MCF 10A (cell line): ENCODE measurements at regions not wholly inside any gene's neighbourhood (a gene's known extent, or its start where the extent isn't known, plus 50 kb on each side); places are given as distances from the start of the nearest gene placed in this dataset.

Experiments
- BruUV-seq: library from RNA; stranded (reverse); fragments of 400-500 nt; replicated peaks from 2 replicates; lab custom pipeline; 2021; lab: Mats Ljungman, UMichigan
- CTCF ChIA-PET: fragments of 300-600 bp; sonication (Branson Sonifier 250); formaldehyde crosslinking; extraction: SDS; loops from one replicate; lab custom pipeline; 2021; ENCODE audit warnings: antibody characterized with exemption, inconsistent platforms; lab: Yijun Ruan, JAX
- POLR2A ChIA-PET: fragments of 300-600, 350-650 bp; sonication (Branson Sonifier 250); formaldehyde crosslinking; extraction: SDS; loops from one replicate; lab custom pipeline; 2020; ENCODE audit warnings: antibody characterized with exemption, inconsistent platforms; lab: Yijun Ruan, JAX
- DNase-seq: peaks from one replicate; pipeline ENCODE4 v3.0.0-alpha.2; 2018; ENCODE audit not compliant: unreplicated experiment
- H3K27ac Mint-ChIP-seq: one replicate; pipeline ENCODE4 v1.8.0; 2022; ENCODE audit warnings: mild to moderate bottlenecking, low read depth, mixed read lengths; ENCODE audit not compliant: unreplicated experiment
- H3K27me3 Mint-ChIP-seq: one replicate; pipeline ENCODE4 v1.8.0; 2022; ENCODE audit warnings: mixed read lengths; ENCODE audit not compliant: insufficient read depth, unreplicated experiment
- H3K36me3 Mint-ChIP-seq: one replicate; pipeline ENCODE4 v1.8.0; 2022; ENCODE audit warnings: mild to moderate bottlenecking, moderate library complexity, mixed read lengths; ENCODE audit not compliant: insufficient read depth, unreplicated experiment
- H3K4me1 Mint-ChIP-seq: one replicate; pipeline ENCODE4 v1.8.0; 2022; ENCODE audit warnings: mixed read lengths; ENCODE audit not compliant: insufficient read depth, unreplicated experiment
- H3K4me3 Mint-ChIP-seq: one replicate; pipeline ENCODE4 v1.8.0; 2022; ENCODE audit warnings: mild to moderate bottlenecking, moderate library complexity, mixed read lengths; ENCODE audit not compliant: unreplicated experiment
- H3K9me3 Mint-ChIP-seq: one replicate; pipeline ENCODE4 v1.8.0; 2022; ENCODE audit warnings: mixed read lengths; ENCODE audit not compliant: unreplicated experiment
- CTCF ChIP-seq: fragments of 200-600 bp; IDR thresholded peaks from one replicate; pipeline ENCODE4 v1.8.0; 2022; ENCODE audit warnings: antibody characterized with exemption, mild to moderate bottlenecking; ENCODE audit not compliant: unreplicated experiment
- intact Hi-C: fragments of 100-400 bp; cut with micrococcal nuclease; formaldehyde crosslinking; loops from 2 replicates; pipeline ENCODE4 v1.14.1; 2022

GRCh38 chr17:22703786-22704441 lies 1011.6 kb downstream of the KCNJ18 start:
- peaks cover 25% of the 10 kb centered on the region for H3K9me3 Mint-ChIP-seq
- no peak for TF ChIP-seq CTCF
- H3K27me3 Mint-ChIP-seq = no peaks in the 10 kb centered on the region
- H3K4me1 Mint-ChIP-seq = no peaks in the 10 kb centered on the region
- CTCF ChIA-PET = no interaction called here
- POLR2A ChIA-PET = no interaction called here
- DNase-seq = no peak
- intact Hi-C loops = no loop called here
- no peak overlapping the region for H3K4me3 Mint-ChIP-seq
- no peaks in the 10 kb centered on the region for H3K36me3 Mint-ChIP-seq
- no TSS peak for BruUV-seq
- no peak overlapping the region for H3K27ac Mint-ChIP-seq

GRCh38 chr17:22704674-22705073 lies 1012.4 kb downstream of the KCNJ18 start:
- TF ChIP-seq CTCF = no peak
- Mint-ChIP-seq H3K4me3 (no peak overlapping the region), H3K36me3 (no peaks in the 10 kb centered on the region), H3K4me1 (no peaks in the 10 kb centered on the region), H3K9me3 (peaks cover 30% of the 10 kb centered on the region), H3K27me3 (no peaks in the 10 kb centered on the region), H3K27ac (no peak overlapping the region)
- ChIA-PET CTCF (no interaction called here), POLR2A (no interaction called here)
- intact Hi-C loops = no loop called here
- no TSS peak for BruUV-seq
- DNase-seq = no peak

- DNase-seq = no peak
- intact Hi-C loops = no loop called here
- POLR2A ChIA-PET = no interaction called here
- CTCF ChIA-PET = no interaction called here
- Mint-ChIP-seq H3K36me3 (no peaks in the 10 kb centered on the region), H3K27me3 (no peaks in the 10 kb centered on the region), H3K27ac (no peak overlapping the region), H3K4me1 (no peaks in the 10 kb centered on the region), H3K4me3 (no peak overlapping the region), H3K9me3 (peaks cover 41% of the 10 kb centered on the region)
- no peak for TF ChIP-seq CTCF
- no TSS peak for BruUV-seq
These were observed 1015.3 kb downstream of the KCNJ18 start for GRCh38 chr17:22707626-22708025.

GRCh38 chr17:22717211-22717610 lies 1024.9 kb downstream of the KCNJ18 start:
- DNase-seq = no peak
- ChIA-PET POLR2A (no interaction called here), CTCF (interaction anchor here (0.5 kb wide), 1 partner anchor 71 kb away, joined by 4 read pairs; no protein-coding TSS in a partner anchor)
- intact Hi-C loops = no loop called here
- Mint-ChIP-seq H3K4me3 (no peak overlapping the region), H3K9me3 (peaks cover 30% of the 10 kb centered on the region), H3K27ac (no peak overlapping the region), H3K36me3 (no peaks in the 10 kb centered on the region), H3K27me3 (no peaks in the 10 kb centered on the region), H3K4me1 (no peaks in the 10 kb centered on the region)
- BruUV-seq = no TSS peak
- TF ChIP-seq CTCF = no peak
